CD4-positive, alpha-beta T cell (primary cell): ENCODE measurements at regions not wholly inside any gene's neighbourhood (a gene's known extent, or its start where the extent isn't known, plus 50 kb on each side); places are given as distances from the start of the nearest gene placed in this dataset.

Source experiments
- ATAC-seq: fragments of 200-7000 bp; cut with Tn5 transposase; one replicate; pipeline ENCODE4 v1.10.0; 2022; ENCODE audit warnings: mild to moderate bottlenecking; ENCODE audit not compliant: poor library complexity
- CTCF ChIA-PET: fragments of 350-600 bp; sonication (Branson Sonifier 250); formaldehyde crosslinking; loops from one replicate; lab custom pipeline; 2021; ENCODE audit warnings: antibody characterized with exemption, inconsistent platforms; lab: Charles Lee
- POLR2A ChIA-PET: fragments of 350-600 bp; sonication (Branson Sonifier 250); formaldehyde crosslinking; loops from one replicate; lab custom pipeline; 2021; ENCODE audit warnings: antibody characterized with exemption, inconsistent platforms; lab: Charles Lee
- DNase-seq, 14 experiments: peaks; one replicate each; pipeline ENCODE4 v3.0.0-alpha.2; 2013 to 2020; ENCODE audit warnings: mixed read lengths in 2 of 14
- H3K27ac ChIP-seq, 2 donors: one replicate each; pipeline versions ENCODE4 v1.5.1 to v1.7.0; 2013; ENCODE audit warnings: low read length in 2 of 2, low read depth in 1 of 2, mild to moderate bottlenecking in 1 of 2
- H3K27me3 ChIP-seq, 2 experiments: 1 replicate in 1 of 2; 2 replicates in 1 of 2; pipeline versions ENCODE4 v1.6.1 to v1.7.0; 2013; ENCODE audit warnings: low read length in 2 of 2, control low read depth in 1 of 2, mild to moderate bottlenecking in 1 of 2, moderate library complexity in 1 of 2; ENCODE audit not compliant: insufficient read depth in 2 of 2, control insufficient read depth in 1 of 2
- H3K36me3 ChIP-seq: one replicate; pipeline ENCODE4 v1.6.1; 2013; ENCODE audit warnings: low read length, control low read depth; ENCODE audit not compliant: insufficient read depth
- H3K4me1 ChIP-seq: one replicate; pipeline ENCODE4 v1.6.1; 2013; ENCODE audit warnings: low read length, control low read depth; ENCODE audit not compliant: insufficient read depth
- H3K4me3 ChIP-seq: one replicate; pipeline ENCODE4 v1.5.1; 2013; ENCODE audit warnings: mild to moderate bottlenecking, low read length, moderate library complexity
- H3K9me3 ChIP-seq, 2 experiments: 1 replicate in 1 of 2; 2 replicates in 1 of 2; pipeline versions ENCODE4 v1.6.1 to v1.7.0; 2013; ENCODE audit warnings: low read length in 2 of 2, mild to moderate bottlenecking in 2 of 2, control low read depth in 1 of 2, moderate library complexity in 1 of 2; ENCODE audit not compliant: control insufficient read depth in 1 of 2, insufficient read depth in 1 of 2
- H3K27ac Mint-ChIP-seq: one replicate; pipeline ENCODE4 v1.8.0; 2020; ENCODE audit warnings: mixed read lengths
- H3K27me3 Mint-ChIP-seq: one replicate; pipeline ENCODE4 v1.8.0; 2021; ENCODE audit warnings: mixed read lengths
- H3K36me3 Mint-ChIP-seq: one replicate; pipeline ENCODE4 v1.8.0; 2021; ENCODE audit warnings: low read depth, mixed read lengths
- H3K4me1 Mint-ChIP-seq: one replicate; pipeline ENCODE4 v1.8.0; 2021; ENCODE audit warnings: low read depth, mixed read lengths
- H3K4me3 Mint-ChIP-seq: one replicate; pipeline ENCODE4 v1.8.0; 2020; ENCODE audit warnings: mild to moderate bottlenecking, mixed read lengths
- H3K9me3 Mint-ChIP-seq: one replicate; pipeline ENCODE4 v1.8.0; 2020; ENCODE audit warnings: mixed read lengths
- intact Hi-C, 2 experiments: fragments of 100-400 bp; cut with DNase I in 1 of 2; cut with micrococcal nuclease in 1 of 2; formaldehyde crosslinking; loops; one replicate each; pipeline versions ENCODE4 v1.15.1 to v1.9.0; 2023 to 2025; cut with DNase I, micrococcal nuclease
- TF ChIP-seq, protein P1 (sequence below): fragments of 200-600 bp; IDR thresholded peaks from one replicate; pipeline ENCODE4 v1.8.0; 2022; ENCODE audit warnings: antibody characterized with exemption, mild to moderate bottlenecking

DNA sequence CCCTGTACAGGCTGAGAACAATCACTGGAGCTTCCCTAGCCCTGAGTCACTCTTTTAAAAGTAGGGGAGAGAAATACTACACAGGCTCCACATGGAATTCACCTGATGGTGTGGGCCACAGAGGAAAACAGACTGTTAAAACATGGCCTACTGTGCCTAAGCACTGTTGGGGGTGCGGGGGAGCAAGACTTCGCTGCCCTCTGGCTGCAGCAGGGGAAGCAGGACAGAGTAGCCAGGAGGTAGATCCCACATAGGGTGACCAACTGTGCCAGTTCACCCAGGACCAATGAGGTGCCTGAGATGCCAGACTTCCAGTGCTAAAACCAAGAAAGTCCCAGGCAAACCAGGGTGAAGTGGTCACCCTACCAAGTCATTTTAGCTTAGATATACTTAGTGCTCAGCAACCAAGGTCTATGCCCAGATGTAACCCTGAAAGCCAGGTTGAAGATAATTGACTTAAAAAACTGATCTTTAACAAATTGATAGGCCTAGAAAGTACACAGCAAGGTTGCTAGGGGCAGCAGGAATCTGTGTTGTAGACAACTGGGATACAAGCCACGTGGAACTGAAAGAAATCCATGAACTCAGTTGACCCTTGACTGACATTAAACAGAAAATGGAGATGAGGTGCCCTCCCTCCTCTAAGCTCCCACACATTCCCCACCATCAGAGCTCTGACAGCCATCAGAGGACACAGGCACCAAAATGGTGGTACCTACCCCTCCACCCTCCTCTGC lies 344.2 kb upstream of the PPP2R3A start:
- H3K27me3 ChIP-seq, result no peaks in the 10 kb centered on the region
- intact Hi-C loops, result no loop called here
- DNase-seq, result no peak
- H3K36me3 ChIP-seq, result no peaks in the 10 kb centered on the region
- TF ChIP-seq, protein P1, sequence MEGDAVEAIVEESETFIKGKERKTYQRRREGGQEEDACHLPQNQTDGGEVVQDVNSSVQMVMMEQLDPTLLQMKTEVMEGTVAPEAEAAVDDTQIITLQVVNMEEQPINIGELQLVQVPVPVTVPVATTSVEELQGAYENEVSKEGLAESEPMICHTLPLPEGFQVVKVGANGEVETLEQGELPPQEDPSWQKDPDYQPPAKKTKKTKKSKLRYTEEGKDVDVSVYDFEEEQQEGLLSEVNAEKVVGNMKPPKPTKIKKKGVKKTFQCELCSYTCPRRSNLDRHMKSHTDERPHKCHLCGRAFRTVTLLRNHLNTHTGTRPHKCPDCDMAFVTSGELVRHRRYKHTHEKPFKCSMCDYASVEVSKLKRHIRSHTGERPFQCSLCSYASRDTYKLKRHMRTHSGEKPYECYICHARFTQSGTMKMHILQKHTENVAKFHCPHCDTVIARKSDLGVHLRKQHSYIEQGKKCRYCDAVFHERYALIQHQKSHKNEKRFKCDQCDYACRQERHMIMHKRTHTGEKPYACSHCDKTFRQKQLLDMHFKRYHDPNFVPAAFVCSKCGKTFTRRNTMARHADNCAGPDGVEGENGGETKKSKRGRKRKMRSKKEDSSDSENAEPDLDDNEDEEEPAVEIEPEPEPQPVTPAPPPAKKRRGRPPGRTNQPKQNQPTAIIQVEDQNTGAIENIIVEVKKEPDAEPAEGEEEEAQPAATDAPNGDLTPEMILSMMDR, result no peak
- no peaks in the 10 kb centered on the region for H3K9me3 ChIP-seq
- Mint-ChIP-seq H3K4me3 (no peak overlapping the region), H3K36me3 (no peaks in the 10 kb centered on the region), H3K9me3 (no peaks in the 10 kb centered on the region), H3K27ac (no peak overlapping the region), H3K4me1 (no peaks in the 10 kb centered on the region), H3K27me3 (no peaks in the 10 kb centered on the region)
- H3K4me1 ChIP-seq, result no peaks in the 10 kb centered on the region
- no peak for ATAC-seq
- ChIA-PET POLR2A (no interaction called here), CTCF (no interaction called here)
- H3K27ac ChIP-seq, result no peak overlapping the region
- no peak overlapping the region for H3K4me3 ChIP-seq

DNA sequence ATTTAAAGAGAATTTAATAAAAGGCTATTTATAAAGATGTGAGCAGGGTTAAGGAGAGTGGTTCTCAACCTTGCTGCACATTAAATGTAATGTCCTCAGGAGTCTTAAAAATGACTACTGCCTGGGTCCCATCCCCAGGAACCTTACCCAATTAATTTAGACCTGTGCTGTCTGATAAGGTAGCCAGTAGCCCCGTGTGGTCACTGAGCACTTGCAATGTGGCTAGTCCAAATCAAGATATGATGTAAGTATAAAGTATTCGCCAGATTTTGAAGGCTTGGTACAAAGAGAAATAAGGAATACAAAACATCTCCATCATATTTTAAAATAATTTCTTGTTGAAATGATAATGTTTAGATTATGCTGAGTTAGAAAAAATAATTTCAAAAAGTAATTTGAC lies 343.3 kb upstream of the PPP2R3A start:
- no peak overlapping the region for H3K4me3 ChIP-seq
- intact Hi-C loops, result no loop called here
- Mint-ChIP-seq H3K27me3 (no peaks in the 10 kb centered on the region), H3K27ac (no peak overlapping the region), H3K9me3 (no peaks in the 10 kb centered on the region), H3K4me1 (no peaks in the 10 kb centered on the region), H3K4me3 (no peak overlapping the region), H3K36me3 (no peaks in the 10 kb centered on the region)
- ChIA-PET POLR2A (no interaction called here), CTCF (no interaction called here)
- DNase-seq, result no peak
- no peaks in the 10 kb centered on the region for H3K9me3 ChIP-seq
- TF ChIP-seq, protein P1, result no peak
- H3K36me3 ChIP-seq, result no peaks in the 10 kb centered on the region
- no peaks in the 10 kb centered on the region for H3K4me1 ChIP-seq
- H3K27me3 ChIP-seq, result no peaks in the 10 kb centered on the region
- ATAC-seq, result no peak
- no peak overlapping the region for H3K27ac ChIP-seq

DNA sequence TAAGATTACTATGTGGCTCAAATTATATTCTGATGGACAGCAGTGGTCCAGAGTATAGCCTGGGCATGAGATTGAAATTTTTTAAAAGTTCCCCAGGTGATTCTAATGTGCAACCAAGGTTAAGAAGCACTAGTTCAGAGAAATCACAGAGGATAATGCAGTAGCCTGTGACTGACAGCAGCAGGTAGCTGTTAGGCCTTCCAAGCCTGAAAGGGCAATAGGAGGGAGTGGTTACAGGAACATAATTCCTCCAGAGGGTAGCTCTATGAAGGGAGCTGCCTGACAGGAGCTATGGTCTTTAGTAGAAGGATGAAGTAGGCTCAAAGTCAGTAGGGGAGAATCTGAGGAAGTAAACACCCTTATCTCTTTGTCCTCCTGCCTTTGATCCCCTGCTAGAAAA lies 342.9 kb upstream of the PPP2R3A start:
- no peak overlapping the region for H3K4me3 Mint-ChIP-seq
- no peaks in the 10 kb centered on the region for H3K27me3 Mint-ChIP-seq
- TF ChIP-seq, protein P1, result no peak
- Histone ChIP-seq H3K27me3 (no peaks in the 10 kb centered on the region), H3K4me3 (no peak overlapping the region), H3K4me1 (no peaks in the 10 kb centered on the region), H3K36me3 (no peaks in the 10 kb centered on the region), H3K27ac (no peak overlapping the region), H3K9me3 (no peaks in the 10 kb centered on the region)
- ATAC-seq (no peak), DNase-seq (no peak)
- no peaks in the 10 kb centered on the region for H3K4me1 Mint-ChIP-seq
- no peak overlapping the region for H3K27ac Mint-ChIP-seq
- no peaks in the 10 kb centered on the region for H3K36me3 Mint-ChIP-seq
- CTCF ChIA-PET, result no interaction called here
- H3K9me3 Mint-ChIP-seq, result no peaks in the 10 kb centered on the region
- POLR2A ChIA-PET, result no interaction called here
- intact Hi-C loops, result no loop called here
